ENCODE measurements at regions not wholly inside any gene's neighbourhood (a gene's known extent, or its start where the extent isn't known, plus 50 kb on each side); places are given as distances from the start of the nearest gene placed in this dataset.

GRCh38 chr7:28351450-28351849 is 60.9 kb upstream of the CREB5 start:
- in situ Hi-C loops (cut with MboI; ENCODE audit: low pct_unique_long_range_greater_than_20kb, low sequenced_read_pairs, unreplicated experiment): no loop called here
- no peak for TF ChIP-seq CTCF (IDR thresholded peaks at IDR 0.05; ENCODE audit: extremely low read depth, insufficient read depth, missing control alignments)
- DNase-seq (ENCODE audit: low spot score): no peak

- no peak for DNase-seq (ENCODE audit: low spot score)
These were observed 57.5 kb upstream of the CREB5 start for GRCh38 chr7:28354601-28355402.

GRCh38 chr7:28355635-28356319 is 56.5 kb upstream of the CREB5 start:
- no peak for DNase-seq (ENCODE audit: low spot score)
- TF ChIP-seq CTCF (IDR thresholded peaks at IDR 0.05; ENCODE audit: extremely low read depth, insufficient read depth, missing control alignments): no peak
- in situ Hi-C loops (cut with MboI; ENCODE audit: low pct_unique_long_range_greater_than_20kb, low sequenced_read_pairs, unreplicated experiment): no loop called here

More at GRCh38 chr7:28354601-28355402, 57.5 kb upstream of the CREB5 start:
- in situ Hi-C loops (cut with MboI; ENCODE audit: low pct_unique_long_range_greater_than_20kb, low sequenced_read_pairs, unreplicated experiment): no loop called here
- no peak for TF ChIP-seq CTCF (IDR thresholded peaks at IDR 0.05; ENCODE audit: extremely low read depth, insufficient read depth, missing control alignments)

- DNase-seq (ENCODE audit: low spot score): no peak
- in situ Hi-C loops (cut with MboI; ENCODE audit: low pct_unique_long_range_greater_than_20kb, low sequenced_read_pairs, unreplicated experiment): no loop called here
- TF ChIP-seq CTCF (IDR thresholded peaks at IDR 0.05; ENCODE audit: extremely low read depth, insufficient read depth, missing control alignments): no peak
These were observed 55.7 kb upstream of the CREB5 start for GRCh38 chr7:28356619-28357018.

- no peak for DNase-seq (ENCODE audit: low spot score)
- TF ChIP-seq CTCF (IDR thresholded peaks at IDR 0.05; ENCODE audit: extremely low read depth, insufficient read depth, missing control alignments): no peak
- in situ Hi-C loops (cut with MboI; ENCODE audit: low pct_unique_long_range_greater_than_20kb, low sequenced_read_pairs, unreplicated experiment): no loop called here
These were observed 53.9 kb upstream of the CREB5 start for GRCh38 chr7:28358423-28358868.

GRCh38 chr7:28360739-28361138 is 51.6 kb upstream of the CREB5 start:
- DNase-seq (ENCODE audit: low spot score): no peak

More at GRCh38 chr7:28360739-28361138, 51.6 kb upstream of the CREB5 start:
- in situ Hi-C loops (cut with MboI; ENCODE audit: low pct_unique_long_range_greater_than_20kb, low sequenced_read_pairs, unreplicated experiment): no loop called here
- TF ChIP-seq CTCF (IDR thresholded peaks at IDR 0.05; ENCODE audit: extremely low read depth, insufficient read depth, missing control alignments): peak; percentile 21

Measured in GM13977 (cell line).